WTC11 (cell line): ENCODE measurements at regions not wholly inside any gene's neighbourhood (a gene's known extent, or its start where the extent isn't known, plus 50 kb on each side); places are given as distances from the start of the nearest gene placed in this dataset.

Source experiments
- CTCF ChIP-seq: fragments of 200-600 bp; IDR thresholded peaks from 2 replicates; pipeline ENCODE4 v1.8.0; 2022; ENCODE audit warnings: antibody characterized with exemption
- ESRRA ChIP-seq: sonication (generic); formaldehyde crosslinking; IDR thresholded peaks from 2 replicates; pipeline ENCODE4 v1.8.1; 2022; ENCODE audit warnings: mild to moderate bottlenecking, missing genetic modification reagents, borderline replicate concordance
- HMGXB4 ChIP-seq: sonication (generic); formaldehyde crosslinking; IDR thresholded peaks from 2 replicates; pipeline ENCODE4 v1.8.1; 2023; ENCODE audit warnings: mild to moderate bottlenecking, moderate library complexity, missing genetic modification reagents
- NFE2L1 ChIP-seq: sonication (generic); formaldehyde crosslinking; IDR thresholded peaks from 2 replicates; pipeline ENCODE4 v1.8.1; 2023; ENCODE audit warnings: missing genetic modification reagents
- NR2C2 ChIP-seq: sonication (generic); formaldehyde crosslinking; IDR thresholded peaks from 2 replicates; pipeline ENCODE4 v1.8.0; 2022; ENCODE audit warnings: mild to moderate bottlenecking, missing genetic modification reagents
- TEAD4 ChIP-seq: sonication (generic); formaldehyde crosslinking; IDR thresholded peaks from 2 replicates; pipeline ENCODE4 v1.8.0; 2022; ENCODE audit warnings: mild to moderate bottlenecking, missing genetic modification reagents
- ZNF423 ChIP-seq: fragments of 250-450 bp; sonication (Bioruptor Pico); IDR thresholded peaks from 2 replicates; pipeline ENCODE4 v2.1.2; 2022; ENCODE audit warnings: mild to moderate bottlenecking, moderate library complexity

DNA sequence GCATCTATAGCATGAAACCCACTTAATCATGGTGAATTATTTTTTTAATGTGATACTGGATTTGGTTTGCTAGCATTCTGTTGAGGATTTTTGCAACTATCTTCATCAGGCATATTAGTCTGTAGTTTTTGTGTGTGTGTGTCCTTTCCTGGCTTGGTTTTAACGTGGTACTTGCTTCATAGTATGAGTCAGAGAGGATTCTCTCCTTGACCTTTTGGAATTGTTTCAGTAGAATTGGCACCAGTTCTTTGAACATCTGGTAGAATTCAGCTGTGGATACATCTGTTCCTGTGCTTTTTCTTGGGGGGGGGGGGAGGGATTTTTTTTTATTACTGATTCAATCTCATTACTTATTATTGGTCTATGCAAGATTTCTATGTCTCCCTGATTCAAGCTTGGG is 232.0 kb upstream of the KLF8 start:
- TF ChIP-seq CTCF (no peak), NFE2L1 (CRISPR knock-in tag) (no peak), ESRRA (CRISPR knock-in tag) (no peak), NR2C2 (no peak), TEAD4 (CRISPR knock-in tag) (no peak), HMGXB4 (no peak), ZNF423 (CRISPR knock-in tag) (no peak)
